ENCODE measurements at regions not wholly inside any gene's neighbourhood (a gene's known extent, or its start where the extent isn't known, plus 50 kb on each side); places are given as distances from the start of the nearest gene placed in this dataset.

GRCh38 chr13:54836273-54836672 lies 1807.7 kb downstream of the OLFM4 start:
- H3K4me1 ChIP-seq (ENCODE audit: control insufficient read depth, insufficient read depth, low read length): no peaks in the 10 kb centered on the region
- H3K27ac ChIP-seq (ENCODE audit: extremely low read depth, low read depth, low read length): no peak overlapping the region
- no peak overlapping the region for H3K4me3 ChIP-seq (ENCODE audit: low read depth, low read length)
- ChIA-PET CTCF (no interaction called here), POLR2A (no interaction called here)
- no peaks in the 10 kb centered on the region for H3K36me3 ChIP-seq (ENCODE audit: control insufficient read depth in 2 of 2, insufficient read depth in 1 of 2, low read length in 2 of 2)
- TF ChIP-seq ZNF596 (tag by site-specific recombination; IDR thresholded peaks at IDR 0.05) (no peak), ZNF10 (tag by site-specific recombination; IDR thresholded peaks at IDR 0.05) (peak; percentile 85)
- H3K9me3 ChIP-seq (ENCODE audit: control insufficient read depth, insufficient read depth, low read depth, low read length): no peaks in the 10 kb centered on the region

GRCh38 chr13:54841682-54842081 lies 1813.1 kb downstream of the OLFM4 start:
- TF ChIP-seq KLF16 (tag by site-specific recombination; IDR thresholded peaks at IDR 0.05): no peak
- TF ChIP-seq, protein P1, sequence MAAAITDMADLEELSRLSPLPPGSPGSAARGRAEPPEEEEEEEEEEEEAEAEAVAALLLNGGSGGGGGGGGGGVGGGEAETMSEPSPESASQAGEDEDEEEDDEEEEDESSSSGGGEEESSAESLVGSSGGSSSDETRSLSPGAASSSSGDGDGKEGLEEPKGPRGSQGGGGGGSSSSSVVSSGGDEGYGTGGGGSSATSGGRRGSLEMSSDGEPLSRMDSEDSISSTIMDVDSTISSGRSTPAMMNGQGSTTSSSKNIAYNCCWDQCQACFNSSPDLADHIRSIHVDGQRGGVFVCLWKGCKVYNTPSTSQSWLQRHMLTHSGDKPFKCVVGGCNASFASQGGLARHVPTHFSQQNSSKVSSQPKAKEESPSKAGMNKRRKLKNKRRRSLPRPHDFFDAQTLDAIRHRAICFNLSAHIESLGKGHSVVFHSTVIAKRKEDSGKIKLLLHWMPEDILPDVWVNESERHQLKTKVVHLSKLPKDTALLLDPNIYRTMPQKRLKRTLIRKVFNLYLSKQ (tag by site-specific recombination; IDR thresholded peaks at IDR 0.05; ENCODE audit: borderline replicate concordance): no peak
- TF ChIP-seq REST (tag by site-specific recombination; IDR thresholded peaks at IDR 0.05): no peak
- TF ChIP-seq, protein P2, sequence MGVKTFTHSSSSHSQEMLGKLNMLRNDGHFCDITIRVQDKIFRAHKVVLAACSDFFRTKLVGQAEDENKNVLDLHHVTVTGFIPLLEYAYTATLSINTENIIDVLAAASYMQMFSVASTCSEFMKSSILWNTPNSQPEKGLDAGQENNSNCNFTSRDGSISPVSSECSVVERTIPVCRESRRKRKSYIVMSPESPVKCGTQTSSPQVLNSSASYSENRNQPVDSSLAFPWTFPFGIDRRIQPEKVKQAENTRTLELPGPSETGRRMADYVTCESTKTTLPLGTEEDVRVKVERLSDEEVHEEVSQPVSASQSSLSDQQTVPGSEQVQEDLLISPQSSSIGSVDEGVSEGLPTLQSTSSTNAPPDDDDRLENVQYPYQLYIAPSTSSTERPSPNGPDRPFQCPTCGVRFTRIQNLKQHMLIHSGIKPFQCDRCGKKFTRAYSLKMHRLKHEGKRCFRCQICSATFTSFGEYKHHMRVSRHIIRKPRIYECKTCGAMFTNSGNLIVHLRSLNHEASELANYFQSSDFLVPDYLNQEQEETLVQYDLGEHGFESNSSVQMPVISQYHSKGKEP (tag by site-specific recombination; IDR thresholded peaks at IDR 0.05): no peak
- TF ChIP-seq ZBTB20 (tag by site-specific recombination; IDR thresholded peaks at IDR 0.05): no peak
- TF ChIP-seq ZNF610 (tag by site-specific recombination; IDR thresholded peaks at IDR 0.05; ENCODE audit: borderline replicate concordance): no peak
- no peak for TF ChIP-seq ZNF114 (tag by site-specific recombination; IDR thresholded peaks at IDR 0.05)
- no peak for TF ChIP-seq ZBTB17 (tag by site-specific recombination; IDR thresholded peaks at IDR 0.05)
- TF ChIP-seq ZNF660 (tag by site-specific recombination; IDR thresholded peaks at IDR 0.05): no peak
- no peak for TF ChIP-seq HOXD13 (CRISPR knock-in tag; IDR thresholded peaks at IDR 0.05; ENCODE audit: borderline replicate concordance)
- TF ChIP-seq ZNF654 (tag by site-specific recombination; IDR thresholded peaks at IDR 0.05; ENCODE audit: low read depth): no peak
- TF ChIP-seq ZNF747 (tag by site-specific recombination; IDR thresholded peaks at IDR 0.05): no peak
- no peak for TF ChIP-seq ZNF501 (tag by site-specific recombination; IDR thresholded peaks at IDR 0.05)
- TF ChIP-seq ZNF560 (tag by site-specific recombination; IDR thresholded peaks at IDR 0.05; ENCODE audit: borderline replicate concordance): no peak
- TF ChIP-seq, protein P3, sequence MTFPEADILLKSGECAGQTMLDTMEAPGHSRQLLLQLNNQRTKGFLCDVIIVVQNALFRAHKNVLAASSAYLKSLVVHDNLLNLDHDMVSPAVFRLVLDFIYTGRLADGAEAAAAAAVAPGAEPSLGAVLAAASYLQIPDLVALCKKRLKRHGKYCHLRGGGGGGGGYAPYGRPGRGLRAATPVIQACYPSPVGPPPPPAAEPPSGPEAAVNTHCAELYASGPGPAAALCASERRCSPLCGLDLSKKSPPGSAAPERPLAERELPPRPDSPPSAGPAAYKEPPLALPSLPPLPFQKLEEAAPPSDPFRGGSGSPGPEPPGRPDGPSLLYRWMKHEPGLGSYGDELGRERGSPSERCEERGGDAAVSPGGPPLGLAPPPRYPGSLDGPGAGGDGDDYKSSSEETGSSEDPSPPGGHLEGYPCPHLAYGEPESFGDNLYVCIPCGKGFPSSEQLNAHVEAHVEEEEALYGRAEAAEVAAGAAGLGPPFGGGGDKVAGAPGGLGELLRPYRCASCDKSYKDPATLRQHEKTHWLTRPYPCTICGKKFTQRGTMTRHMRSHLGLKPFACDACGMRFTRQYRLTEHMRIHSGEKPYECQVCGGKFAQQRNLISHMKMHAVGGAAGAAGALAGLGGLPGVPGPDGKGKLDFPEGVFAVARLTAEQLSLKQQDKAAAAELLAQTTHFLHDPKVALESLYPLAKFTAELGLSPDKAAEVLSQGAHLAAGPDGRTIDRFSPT (tag by site-specific recombination; IDR thresholded peaks at IDR 0.05): no peak
- Histone ChIP-seq H3K36me3 (ENCODE audit: control insufficient read depth in 2 of 2, insufficient read depth in 1 of 2, low read length in 2 of 2) (no peaks in the 10 kb centered on the region), H3K4me1 (ENCODE audit: control insufficient read depth, insufficient read depth, low read length) (no peaks in the 10 kb centered on the region), H3K4me3 (ENCODE audit: low read depth, low read length) (no peak overlapping the region), H3K27ac (ENCODE audit: extremely low read depth, low read depth, low read length) (no peak overlapping the region), H3K9me3 (ENCODE audit: control insufficient read depth, insufficient read depth, low read depth, low read length) (no peaks in the 10 kb centered on the region)
- POLR2A ChIA-PET: no interaction called here
- CTCF ChIA-PET: no interaction called here
